GM21528 (cell line): ENCODE measurements at regions not wholly inside any gene's neighbourhood (a gene's known extent, or its start where the extent isn't known, plus 50 kb on each side); places are given as distances from the start of the nearest gene placed in this dataset.
"Not testable (repeated sequence)": the region's sequence is repeated elsewhere in the genome, so short reads cannot be mapped to it uniquely, and the experiment has no call there.

Experiments used
- ATAC-seq: cut with Tn5 transposase; IDR thresholded peaks from one replicate; pipeline ENCODE4 v1.9.1; 2021; ENCODE audit warnings: mild to moderate bottlenecking, moderate library complexity; ENCODE audit not compliant: unreplicated experiment, low FRiP score

DNA sequence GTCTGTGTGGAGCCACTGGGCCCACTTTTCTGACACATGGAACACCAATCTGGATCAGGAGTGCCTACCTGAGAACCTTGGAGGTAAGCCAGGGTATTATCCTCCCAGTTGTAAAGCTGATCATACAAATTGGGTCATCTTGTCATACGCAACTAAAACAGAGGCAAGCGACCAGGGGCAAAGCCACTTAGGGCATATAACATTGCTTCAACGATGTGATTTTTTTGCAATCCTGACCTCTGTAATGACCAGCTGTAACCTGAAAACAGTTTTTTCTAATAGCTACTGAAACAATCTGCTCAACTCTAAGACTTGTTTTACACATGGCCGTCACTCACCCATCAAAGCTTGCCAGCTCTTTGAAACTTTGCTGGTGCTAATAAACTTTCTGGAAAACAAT is 261.5 kb upstream of the AGTR2 start:
- no peak for ATAC-seq

DNA sequence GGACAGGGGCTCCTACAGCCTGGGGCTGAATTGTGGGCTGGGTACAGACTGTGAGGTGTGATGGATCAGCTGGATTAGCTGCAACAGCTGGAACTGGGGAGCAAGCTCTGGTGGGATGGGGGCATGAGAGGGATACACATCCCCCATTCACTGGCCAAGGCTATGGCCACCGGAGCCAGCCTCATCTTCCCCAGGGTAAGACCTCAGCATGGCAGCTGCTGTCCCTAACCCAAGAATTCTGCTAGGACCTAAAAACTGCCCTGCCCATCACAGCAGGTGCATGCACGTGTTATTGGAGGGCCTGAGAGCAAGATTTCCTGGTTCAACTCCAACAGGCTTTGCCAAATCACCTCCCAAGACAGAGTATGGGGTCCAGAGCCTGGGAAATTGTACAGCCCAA is 258.6 kb upstream of the AGTR2 start:
- peak; percentile 1 for ATAC-seq

DNA sequence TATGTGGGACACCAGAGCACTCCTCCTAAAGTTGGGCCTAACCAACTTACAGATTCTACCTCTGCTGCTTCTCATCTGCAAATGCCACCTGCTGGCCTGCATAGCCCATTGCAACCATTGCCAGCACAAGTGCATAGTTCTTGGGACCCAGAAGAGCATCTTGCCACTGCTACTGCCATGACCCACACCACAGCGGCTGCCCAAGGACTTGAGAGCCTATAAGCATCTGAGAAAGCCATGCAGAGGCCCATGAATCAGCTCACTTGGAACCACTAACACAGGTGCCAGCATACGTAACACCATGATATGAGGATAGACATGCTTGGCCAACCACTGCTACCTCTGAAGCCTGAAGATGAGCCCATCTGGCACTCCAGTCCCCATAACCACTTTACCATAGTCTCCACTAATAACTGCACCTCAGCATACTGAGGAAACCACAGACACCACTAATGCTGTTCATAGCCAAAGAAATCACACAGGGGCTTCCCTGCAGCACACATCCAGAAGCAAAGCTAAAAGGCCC is 258.1 kb upstream of the AGTR2 start:
- ATAC-seq, result peak; percentile 97

DNA sequence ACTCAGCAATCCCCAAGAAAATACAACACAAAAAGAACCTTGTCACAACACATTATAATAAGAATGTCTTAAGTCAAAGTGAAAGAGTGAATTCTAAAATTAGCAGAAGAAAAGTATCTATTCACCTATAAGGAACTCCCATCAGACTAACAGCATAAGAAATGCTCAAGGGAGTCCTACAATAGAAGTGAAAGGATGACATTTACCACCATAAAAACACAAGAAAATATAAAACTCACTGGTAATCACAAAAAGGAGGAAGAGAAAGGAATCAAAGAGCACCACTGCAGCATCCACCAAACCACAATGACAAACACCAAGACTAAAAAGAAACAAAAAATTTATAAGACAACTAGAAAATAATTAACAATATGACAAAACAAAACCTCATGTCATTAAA is 257.0 kb upstream of the AGTR2 start:
- peak; percentile 57 for ATAC-seq

DNA sequence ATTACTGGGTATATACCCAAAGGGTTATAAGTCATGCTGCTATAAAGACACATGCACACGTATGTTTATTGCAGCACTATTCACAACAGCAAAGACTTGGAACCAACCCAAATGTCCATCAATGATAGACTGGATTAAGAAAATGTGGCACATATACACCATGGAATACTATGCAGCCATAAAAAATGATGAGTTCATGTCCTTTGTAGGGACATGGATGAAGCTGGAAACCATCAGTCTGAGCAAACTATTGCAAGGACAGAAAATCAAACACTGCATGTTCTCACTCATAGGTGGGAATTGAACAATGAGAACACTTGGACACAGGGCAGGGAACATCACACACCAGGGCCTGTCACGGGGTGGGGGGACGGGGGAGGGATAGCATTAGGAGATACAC is 254.9 kb upstream of the AGTR2 start:
- ATAC-seq, result not testable (repeated sequence)

DNA sequence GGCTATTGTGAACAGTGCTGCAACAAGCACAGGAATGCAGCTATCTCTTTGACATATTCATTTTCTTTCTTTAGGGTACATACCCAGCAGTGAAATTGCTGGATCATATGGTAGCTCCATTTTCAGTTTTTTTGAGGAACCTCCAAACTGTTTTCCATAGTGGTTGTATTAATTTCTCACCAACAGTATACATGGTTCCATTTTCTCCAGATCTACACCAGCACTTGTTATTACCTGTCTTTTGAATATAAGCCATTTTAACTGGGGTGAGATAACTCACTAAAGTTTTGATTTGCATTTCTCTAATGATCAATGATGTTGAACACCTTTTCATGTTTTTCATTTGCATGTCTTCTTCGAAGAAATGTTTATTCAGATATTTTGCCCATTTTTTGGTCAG is 241.1 kb upstream of the AGTR2 start:
- no peak for ATAC-seq

DNA sequence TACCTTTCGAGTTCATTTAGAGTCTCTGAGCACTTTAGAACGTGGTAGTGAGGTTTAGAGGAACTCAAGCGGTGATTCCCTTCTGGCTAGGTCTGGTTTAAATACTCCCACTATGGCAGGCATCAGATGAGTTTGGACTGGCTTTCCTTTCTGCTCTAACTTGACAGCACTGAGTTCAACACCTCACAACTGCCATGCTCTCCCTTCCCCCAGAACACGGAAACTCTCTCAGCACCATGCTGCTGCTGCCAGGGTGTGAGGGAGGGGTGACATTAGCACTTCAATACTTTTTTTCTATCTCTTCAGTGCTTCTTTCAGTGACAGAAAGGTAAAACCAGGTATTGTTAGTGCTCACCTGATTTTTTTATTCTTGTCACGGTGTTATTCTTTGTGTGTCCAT is 234.5 kb upstream of the AGTR2 start:
- no peak for ATAC-seq

DNA sequence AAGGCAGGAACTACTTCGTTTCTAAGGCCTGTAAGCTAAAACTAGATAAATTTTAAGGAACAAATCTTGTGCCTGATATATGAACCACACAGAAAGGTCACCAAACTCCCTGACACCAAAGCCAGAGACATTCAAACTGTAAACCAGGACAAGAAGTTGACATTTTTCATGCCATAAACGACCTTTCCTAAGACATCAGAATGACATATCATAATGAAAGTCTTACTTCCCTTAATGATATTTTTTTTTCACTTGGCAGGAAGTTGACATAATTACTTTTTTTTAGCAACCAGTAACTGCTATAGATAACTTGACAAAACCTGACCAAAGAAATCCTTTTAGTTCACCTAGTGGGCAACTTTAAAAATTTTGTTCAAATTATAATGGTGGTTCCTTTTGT is 231.5 kb upstream of the AGTR2 start:
- ATAC-seq, result peak; percentile 52

DNA sequence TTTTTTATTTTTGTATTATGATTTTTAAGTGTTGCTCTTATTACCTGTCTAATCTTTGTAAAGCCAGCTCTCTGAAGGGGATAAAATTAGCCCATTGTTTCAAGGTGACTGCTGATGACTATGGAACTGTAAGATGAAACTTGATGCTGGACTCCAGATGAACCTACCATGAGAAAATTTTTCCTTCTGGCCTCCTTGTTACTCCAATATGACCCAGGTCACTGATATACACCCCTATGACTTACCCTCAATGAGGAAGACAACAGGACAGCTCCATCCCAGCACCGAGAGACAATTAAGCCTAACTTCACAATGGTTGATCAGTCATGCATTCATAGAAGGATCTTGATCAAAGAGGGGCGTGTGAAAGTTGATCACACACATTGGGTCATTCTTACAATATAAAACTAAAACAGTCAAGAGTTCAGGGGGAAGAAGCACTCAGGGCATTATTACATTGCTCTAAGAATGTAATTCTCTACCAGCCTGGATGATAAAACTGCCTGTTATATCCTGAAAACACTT is 230.8 kb upstream of the AGTR2 start:
- ATAC-seq, result no peak

DNA sequence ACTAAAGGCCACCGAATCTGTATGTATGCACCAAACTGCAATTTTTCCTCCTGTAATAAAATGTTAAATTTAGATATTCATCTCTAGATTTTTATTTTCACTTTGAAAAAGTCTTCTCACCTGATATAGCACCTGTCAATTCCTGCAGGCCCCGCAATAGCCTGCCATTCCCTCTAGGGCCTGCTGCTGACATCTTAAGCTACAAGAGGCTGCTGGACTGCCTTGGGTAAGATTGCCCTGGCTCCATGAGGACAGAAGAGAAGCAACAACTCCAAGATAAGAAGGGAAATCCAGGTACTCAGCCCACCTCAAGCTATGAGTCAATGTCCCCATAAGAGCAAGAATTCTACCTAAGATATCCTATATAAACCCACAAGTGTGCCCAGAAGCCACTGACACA is 230.2 kb upstream of the AGTR2 start:
- ATAC-seq, result peak; percentile 37

DNA sequence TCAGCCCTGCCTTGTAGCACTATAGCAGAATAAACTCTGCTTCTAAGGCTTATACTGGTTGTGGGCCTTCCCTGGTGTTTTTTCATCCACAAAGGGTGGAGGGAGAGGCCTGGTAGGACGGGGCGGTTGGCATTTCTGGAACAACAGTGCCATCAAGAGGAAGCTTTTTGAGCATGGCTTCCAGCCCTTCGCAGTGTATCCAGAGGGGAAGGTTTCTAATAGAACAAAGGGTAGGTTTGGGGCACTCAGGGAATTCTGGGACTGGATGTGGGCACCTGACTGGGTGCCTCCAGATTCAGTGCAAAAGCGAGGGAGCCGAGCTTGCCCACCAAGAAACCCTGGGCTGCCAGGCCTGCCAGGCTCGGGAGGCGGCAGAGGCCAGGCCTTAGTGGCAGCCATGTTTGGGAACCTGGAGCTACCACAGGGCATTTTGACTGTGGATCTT is 229.6 kb upstream of the AGTR2 start:
- peak; percentile 79 for ATAC-seq

DNA sequence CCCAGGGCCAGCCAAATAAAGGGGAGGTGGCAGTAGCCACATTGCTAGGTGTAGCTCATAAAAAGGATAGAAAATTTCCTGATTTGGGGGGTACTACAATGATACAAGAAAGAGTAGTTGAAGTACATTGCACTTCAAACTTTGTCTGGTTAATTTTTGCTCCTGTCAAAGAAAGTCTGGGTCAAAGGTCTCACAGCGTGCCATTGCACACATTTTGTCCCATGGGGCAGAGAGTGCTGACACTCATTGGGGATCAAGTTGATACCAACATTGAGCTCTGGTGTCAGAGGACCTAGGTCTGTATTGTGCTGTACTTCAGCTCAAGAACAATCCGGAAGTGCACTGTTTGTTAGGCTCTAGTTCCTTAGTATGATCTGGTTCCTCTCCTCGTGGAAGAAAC is 229.2 kb upstream of the AGTR2 start:
- ATAC-seq, result no peak

DNA sequence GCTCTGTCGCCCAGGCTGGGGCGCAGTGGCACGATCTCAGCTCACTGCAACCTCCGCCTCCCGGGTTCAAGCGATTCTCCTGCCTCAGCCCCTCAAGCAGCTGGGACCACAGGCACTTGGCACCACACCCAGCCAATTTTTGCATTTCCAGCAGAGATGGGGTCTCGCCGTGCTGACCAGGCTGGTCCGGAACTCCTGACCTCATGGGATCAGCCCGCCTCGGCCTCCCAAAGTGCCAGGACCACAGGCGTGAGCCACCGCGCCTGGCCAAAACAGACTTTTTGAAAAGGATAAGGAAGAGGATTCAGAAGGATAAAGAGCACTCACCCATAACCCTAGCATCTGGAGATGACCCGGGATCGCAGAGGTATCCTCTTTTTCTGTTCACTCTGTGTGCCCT is 224.5 kb upstream of the AGTR2 start:
- ATAC-seq, result no peak

DNA sequence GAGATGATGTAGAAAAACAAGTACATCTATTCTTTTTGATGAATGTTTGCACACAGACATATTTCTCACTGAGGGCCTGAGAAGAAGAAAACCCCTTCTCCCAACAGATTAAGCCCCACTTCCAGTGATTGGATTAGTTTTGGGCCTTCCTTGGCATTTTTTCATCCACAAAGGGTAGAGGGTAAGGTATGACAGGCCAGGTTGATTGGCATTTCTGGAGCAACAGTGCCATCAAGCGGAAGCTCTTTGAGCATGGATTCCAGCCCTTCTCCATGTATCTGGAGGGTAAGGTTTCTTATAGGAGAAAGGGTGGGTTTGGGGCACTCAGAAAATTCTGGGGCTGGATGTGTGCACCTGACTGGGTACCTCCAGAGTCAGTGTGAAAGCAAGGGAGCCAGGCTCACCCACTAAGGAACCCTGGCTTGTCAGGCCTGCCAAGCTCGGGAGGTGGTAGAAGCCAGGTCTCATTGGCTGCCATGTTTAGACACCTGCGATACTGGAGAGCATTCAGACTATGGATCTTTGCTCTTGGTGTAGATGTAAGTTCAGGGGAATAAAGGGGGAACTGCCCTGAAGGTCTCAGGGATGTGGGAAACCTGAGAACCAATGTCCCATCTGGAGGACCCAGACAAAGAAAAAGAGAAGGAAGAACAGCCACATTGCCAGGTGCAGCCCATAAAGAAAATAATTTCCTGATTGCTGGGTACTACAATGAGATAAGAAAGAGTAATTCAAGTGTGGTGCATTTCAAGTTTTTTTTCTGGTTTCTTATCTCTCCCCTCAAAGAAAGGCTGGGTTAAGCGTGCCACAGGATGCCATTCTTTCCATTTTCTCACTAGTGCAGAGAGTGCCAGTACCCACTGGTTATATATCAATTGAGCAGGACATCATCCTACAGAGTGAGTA is 222.3 kb upstream of the AGTR2 start:
- no peak for ATAC-seq

DNA sequence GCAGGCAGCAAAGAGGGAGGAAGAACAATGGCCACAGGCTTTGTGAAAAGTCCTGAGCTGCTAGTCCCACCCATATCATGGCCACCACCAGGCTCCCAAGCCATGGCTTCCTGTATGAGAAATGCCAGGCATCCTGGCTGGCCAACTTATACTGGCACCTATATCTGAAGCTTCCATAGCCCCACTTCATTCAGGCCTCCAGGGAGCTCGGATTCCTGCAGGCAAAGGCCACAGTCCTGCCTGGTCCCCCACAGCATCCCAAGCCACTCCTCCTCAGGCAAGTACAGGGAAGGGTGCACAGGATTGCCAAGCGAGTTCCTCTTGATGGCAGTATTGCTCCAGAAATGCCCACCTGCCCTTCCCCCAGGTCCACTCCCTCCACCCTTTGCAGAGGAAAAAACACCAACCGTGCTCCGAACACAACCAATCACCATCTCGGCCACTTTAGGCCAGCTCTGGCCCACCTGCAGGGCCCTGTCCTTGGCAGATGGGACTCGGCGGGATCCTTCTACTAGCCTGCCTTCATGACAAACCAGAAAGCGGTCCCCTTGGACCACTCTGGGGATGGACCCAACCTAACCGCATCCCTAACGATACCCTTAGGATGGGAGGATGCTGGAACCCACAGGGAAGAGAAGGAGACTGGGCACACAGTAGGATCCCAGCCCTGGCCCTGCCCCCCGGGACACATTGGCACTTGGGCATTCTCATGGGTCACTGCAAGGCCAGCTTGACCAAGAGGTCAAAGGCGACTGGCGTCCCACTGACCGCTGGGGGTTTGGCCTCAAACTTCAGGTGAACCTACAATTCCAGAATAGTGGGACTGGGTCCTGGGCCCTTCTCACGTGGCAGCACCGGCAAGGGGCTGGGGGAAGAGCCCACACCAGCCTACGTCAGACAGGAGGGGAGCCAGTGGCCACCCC is 220.4 kb upstream of the AGTR2 start:
- no peak for ATAC-seq

DNA sequence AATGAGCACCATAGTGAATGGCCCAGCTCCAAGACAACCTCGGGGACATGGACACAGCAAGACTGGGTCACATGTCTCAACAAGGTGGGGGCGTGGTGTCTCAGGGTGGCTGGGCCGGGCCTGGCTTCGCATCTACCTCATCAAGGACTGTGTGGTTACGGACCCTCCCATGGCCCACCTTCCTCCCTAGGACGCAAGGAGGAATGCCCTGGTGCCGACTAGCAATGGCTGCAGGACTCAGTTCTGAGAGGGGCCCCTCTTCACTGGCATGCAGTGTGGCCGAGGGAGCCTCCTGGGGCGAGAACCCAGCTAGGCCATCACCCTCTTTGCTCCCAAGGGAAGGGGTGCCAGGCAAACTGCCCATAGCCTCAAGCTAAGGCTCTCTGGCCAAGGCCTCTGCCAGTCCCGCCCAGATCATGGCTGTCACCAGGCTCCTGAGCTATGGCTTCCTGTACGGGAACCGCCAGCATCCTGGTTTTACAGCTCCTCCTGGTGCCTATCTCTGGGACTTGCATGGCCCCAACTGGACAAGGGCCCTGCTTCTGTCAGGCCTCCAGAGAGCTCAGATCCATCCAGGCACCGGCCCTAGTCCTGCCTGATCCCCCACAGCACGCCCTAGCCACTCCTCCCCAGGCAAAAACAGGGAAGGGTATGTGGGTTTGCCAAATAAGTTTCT is 218.0 kb upstream of the AGTR2 start:
- ATAC-seq, result no peak

DNA sequence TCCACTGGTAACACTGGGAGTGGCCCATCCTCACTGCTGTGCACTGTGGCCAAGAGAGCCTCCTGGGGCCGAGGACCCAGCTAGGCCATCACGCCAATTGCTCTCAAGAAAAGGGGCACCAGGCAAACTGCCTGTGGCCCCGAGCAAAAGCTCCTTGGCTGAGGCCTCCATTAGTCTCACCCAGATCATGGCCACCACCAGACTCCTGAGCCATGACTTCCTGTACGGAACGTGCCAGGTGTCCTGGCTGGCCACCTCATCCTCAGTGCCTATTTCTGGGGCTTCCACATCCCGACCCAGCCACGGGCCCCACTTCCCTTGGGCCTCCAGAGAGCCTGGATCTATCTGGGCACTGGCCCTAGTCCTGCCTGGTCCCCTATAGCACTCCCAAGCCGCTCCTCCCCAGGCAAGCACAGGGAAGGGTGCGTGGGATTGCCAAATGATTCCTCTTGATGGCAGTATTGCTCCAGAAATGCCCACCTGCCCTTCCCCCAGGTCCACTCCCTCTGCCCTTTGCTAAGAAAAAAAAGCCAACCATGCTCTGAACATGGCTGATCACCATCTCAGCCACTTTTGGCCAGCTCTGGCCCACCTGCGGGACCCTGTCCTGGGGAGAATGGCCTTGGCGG is 212.6 kb upstream of the AGTR2 start:
- ATAC-seq, result no peak

DNA sequence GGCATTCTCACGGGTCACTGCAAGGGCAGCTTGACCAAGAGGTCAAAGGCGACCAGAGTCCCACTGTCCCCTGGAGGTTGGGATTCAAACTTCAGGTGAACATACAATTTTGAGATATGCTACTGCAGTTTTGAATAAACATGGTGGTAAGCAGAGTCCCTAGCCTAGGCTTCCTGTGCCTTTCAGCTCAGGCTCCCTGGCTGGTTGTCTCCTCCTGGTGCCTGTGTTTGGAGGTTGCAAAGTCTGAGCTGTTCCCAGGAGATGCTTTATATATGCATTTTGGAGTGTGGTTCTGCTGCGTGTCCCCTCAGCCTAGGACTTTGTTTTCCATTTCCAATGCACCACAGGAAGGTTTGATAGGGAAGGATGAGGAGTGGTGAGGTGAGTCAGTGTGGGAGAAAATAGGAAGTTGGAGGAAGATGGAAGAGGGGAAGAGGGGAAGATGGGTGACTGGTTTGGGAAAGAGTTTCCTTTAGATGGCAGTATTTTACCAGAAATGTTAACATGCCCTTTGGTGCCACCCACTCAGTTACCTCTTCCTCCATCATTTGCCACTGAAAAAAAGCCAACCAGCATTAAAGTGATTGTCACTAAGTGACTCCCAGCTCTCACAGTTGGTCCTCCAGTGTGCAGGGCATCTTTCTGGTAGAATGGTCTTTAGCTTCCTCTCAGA is 211.7 kb upstream of the AGTR2 start:
- no peak for ATAC-seq

DNA sequence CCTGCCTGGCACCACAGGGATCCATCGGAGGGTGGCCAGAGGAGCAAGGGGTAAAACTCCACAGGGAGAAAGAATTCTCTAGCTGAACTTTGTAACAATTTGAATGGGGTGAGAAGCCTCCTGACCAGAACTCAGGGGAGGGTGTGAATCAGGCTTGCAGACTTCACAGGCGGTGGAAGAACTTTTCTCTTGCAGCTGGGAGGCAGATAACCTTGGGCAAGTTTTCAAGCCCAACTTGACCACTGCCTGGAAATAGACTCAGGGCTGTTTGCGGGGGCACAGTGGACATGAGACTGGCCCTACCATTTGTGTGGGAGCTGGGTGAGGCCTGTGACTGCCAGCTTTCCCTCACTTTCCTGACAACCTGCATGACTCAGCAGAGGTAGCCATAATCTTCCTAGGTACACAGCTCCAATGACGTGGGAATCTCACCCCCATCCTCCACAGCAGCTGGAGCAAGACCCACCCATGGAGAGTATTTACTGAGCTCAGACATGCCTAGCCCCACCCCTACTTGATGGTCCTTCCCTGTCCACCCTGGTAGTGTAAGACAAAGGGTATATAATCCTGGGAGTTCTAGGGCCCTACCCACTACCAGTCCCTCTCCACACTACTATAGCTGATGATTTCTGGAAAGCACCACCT is 210.0 kb upstream of the AGTR2 start:
- ATAC-seq, result no peak
